Neural cell (in vitro differentiated cells): ENCODE measurements at regions not wholly inside any gene's neighbourhood (a gene's known extent, or its start where the extent isn't known, plus 50 kb on each side); places are given as distances from the start of the nearest gene placed in this dataset.

Experiments used
- CTCF ChIP-seq: fragments of 450-650 bp; IDR thresholded peaks from 2 replicates; pipeline ENCODE4 v1.5.1; 2014; ENCODE audit warnings: antibody characterized with exemption, mild to moderate bottlenecking, moderate library complexity; ENCODE audit not compliant: poor library complexity, severe bottlenecking
- EP300 ChIP-seq: fragments of 450-650 bp; conservative IDR thresholded peaks from 2 replicates; pipeline ENCODE4 v1.6.1; 2014; ENCODE audit warnings: antibody characterized with exemption, mild to moderate bottlenecking, moderate library complexity; ENCODE audit not compliant: poor library complexity, severe bottlenecking
- EZH2 ChIP-seq: fragments of 200-600, 300-800 bp; shearing (Covaris generic), sonication (generic); IDR thresholded peaks from 2 replicates; pipeline ENCODE4 v1.6.1; 2014; ENCODE audit warnings: antibody characterized with exemption, low read length, borderline replicate concordance, mild to moderate bottlenecking; ENCODE audit not compliant: insufficient read depth, poor library complexity, severe bottlenecking
- MXI1 ChIP-seq: fragments of 450-650 bp; conservative IDR thresholded peaks from 2 replicates; pipeline ENCODE4 v1.6.1; 2014; ENCODE audit warnings: antibody characterized with exemption, mild to moderate bottlenecking; ENCODE audit not compliant: poor library complexity, severe bottlenecking
- POLR2AphosphoS5 ChIP-seq: IDR thresholded peaks from 2 replicates; pipeline ENCODE4 v1.6.1; 2012
- RAD21 ChIP-seq: fragments of 450-650 bp; conservative IDR thresholded peaks from 2 replicates; pipeline ENCODE4 v1.6.1; 2014; ENCODE audit warnings: antibody characterized with exemption, mild to moderate bottlenecking, moderate library complexity
- REST ChIP-seq: IDR thresholded peaks from 2 replicates; pipeline ENCODE4 v1.6.1; 2012; ENCODE audit warnings: borderline replicate concordance
- SMC3 ChIP-seq: fragments of 450-650 bp; conservative IDR thresholded peaks from 2 replicates; pipeline ENCODE4 v1.6.1; 2014; ENCODE audit warnings: antibody characterized with exemption, mild to moderate bottlenecking, moderate library complexity; ENCODE audit not compliant: poor library complexity
- TAF1 ChIP-seq: IDR thresholded peaks from 2 replicates; pipeline ENCODE4 v1.6.1; 2012; ENCODE audit warnings: low read depth

- TF ChIP-seq CTCF = no peak
- no peak for TF ChIP-seq SMC3
- no peak for TF ChIP-seq EZH2
- no peak for TF ChIP-seq POLR2AphosphoS5
- TF ChIP-seq RAD21 = no peak
- no peak for TF ChIP-seq REST
- TF ChIP-seq TAF1 = no peak
- no peak for TF ChIP-seq EP300
- TF ChIP-seq MXI1 = no peak
These were observed 139.2 kb upstream of the ADAMTS9 start for GRCh38 chr3:64827019-64827418.
